ENCODE measurements at regions not wholly inside any gene's neighbourhood (a gene's known extent, or its start where the extent isn't known, plus 50 kb on each side); places are given as distances from the start of the nearest gene placed in this dataset.

- TF ChIP-seq CEBPB (IDR thresholded peaks at IDR 0.05), result no peak
- no peak for TF ChIP-seq CTCF (IDR thresholded peaks at IDR 0.05)
- no peak for TF ChIP-seq POLR2A (IDR thresholded peaks at IDR 0.05; ENCODE audit: low read length)
- TF ChIP-seq MAX (IDR thresholded peaks at IDR 0.05), result no peak
- no peak for TF ChIP-seq ZNF302 (CRISPR knock-in tag; IDR thresholded peaks at IDR 0.05)
- no peak for TF ChIP-seq CBX2 (IDR thresholded peaks at IDR 0.05; ENCODE audit: borderline replicate concordance, low read depth)
- no peak for TF ChIP-seq MYC (IDR thresholded peaks at IDR 0.05; ENCODE audit: borderline replicate concordance, low read length)
- no peak for TF ChIP-seq PHF8 (IDR thresholded peaks at IDR 0.05; ENCODE audit: borderline replicate concordance, low read depth)
- no peak for TF ChIP-seq EP300 (IDR thresholded peaks at IDR 0.05)
- TF ChIP-seq RAD21 (conservative IDR thresholded peaks at IDR 0.05 in 1 of 2, IDR thresholded peaks at IDR 0.05 in 1 of 2), result no peak
Observed at GRCh38 chr3:161576714-161577510, 80.3 kb downstream of the OTOL1 start.

Data from A549 (cell line).